GM18499 (cell line): ENCODE measurements at regions not wholly inside any gene's neighbourhood (a gene's known extent, or its start where the extent isn't known, plus 50 kb on each side); places are given as distances from the start of the nearest gene placed in this dataset.
"Not testable (repeated sequence)": the region's sequence is repeated elsewhere in the genome, so short reads cannot be mapped to it uniquely, and the experiment has no call there.

ENCODE experiments used
- ATAC-seq: cut with Tn5 transposase; IDR thresholded peaks from one replicate; pipeline ENCODE4 v1.9.1; 2021; ENCODE audit warnings: moderate number of reproducible peaks; ENCODE audit not compliant: insufficient read depth, unreplicated experiment

DNA sequence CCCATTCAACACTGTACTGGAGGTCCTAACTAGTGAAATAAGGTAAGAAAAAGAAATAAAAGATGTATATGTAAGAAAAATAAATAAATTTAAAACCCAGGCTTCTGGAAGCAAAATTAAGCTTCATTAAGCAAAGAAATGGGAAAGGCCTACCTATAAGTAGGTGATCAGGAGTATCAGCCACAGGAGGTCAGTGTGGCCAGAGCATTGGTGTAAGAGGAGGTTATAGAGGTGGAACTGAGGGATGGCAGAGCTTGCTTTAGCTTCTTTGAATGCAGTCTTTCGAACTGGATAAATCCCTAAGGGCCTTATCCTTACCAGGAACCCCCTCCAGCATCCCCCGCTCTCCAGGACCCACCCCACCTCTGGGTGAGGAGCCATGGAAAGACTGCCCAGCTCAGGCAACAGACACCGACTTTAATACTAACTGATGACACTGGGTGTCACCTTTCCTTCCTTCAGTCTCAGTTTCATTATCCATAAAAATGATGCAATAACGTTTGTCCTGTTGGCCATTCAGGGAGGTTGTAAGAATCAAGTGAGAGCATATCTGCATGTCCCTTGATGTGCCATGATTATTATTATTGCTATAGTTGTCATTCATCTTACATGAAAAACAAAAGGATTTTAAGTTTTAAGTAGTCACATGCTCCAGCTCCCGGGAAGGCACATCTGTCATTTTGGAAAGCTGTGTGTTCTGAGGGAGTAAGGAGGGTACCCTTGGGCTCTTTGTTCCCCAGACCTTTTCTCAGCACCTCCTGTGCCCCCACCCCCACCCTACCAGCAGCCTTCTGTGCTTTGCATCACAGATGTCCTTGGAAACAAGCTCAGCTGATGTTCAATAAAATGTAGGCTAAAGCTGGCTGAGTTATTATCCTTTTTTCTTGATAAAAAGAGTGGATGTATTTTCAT lies 50.8 kb upstream of the CTNNA1 start:
- no peak for ATAC-seq

DNA sequence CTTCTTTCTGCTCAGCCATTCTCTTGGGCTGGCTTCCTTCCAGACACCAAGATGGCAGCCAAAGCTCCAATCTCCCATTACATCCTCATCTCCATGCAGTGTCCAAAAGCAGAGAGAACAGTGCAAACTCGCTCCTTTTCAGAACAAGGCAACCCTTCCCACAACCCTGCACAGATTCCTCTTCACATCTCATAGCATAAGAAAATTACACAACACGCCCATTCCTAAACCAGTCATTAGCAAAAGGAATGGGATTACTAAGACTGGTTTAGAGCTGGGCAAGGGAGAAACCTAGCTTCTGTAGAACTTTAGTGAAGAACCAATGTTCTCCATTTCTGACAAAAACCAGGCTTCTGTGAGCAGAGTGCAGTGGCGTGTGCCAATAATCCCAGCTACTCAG lies 51.5 kb upstream of the CTNNA1 start:
- no peak for ATAC-seq

DNA sequence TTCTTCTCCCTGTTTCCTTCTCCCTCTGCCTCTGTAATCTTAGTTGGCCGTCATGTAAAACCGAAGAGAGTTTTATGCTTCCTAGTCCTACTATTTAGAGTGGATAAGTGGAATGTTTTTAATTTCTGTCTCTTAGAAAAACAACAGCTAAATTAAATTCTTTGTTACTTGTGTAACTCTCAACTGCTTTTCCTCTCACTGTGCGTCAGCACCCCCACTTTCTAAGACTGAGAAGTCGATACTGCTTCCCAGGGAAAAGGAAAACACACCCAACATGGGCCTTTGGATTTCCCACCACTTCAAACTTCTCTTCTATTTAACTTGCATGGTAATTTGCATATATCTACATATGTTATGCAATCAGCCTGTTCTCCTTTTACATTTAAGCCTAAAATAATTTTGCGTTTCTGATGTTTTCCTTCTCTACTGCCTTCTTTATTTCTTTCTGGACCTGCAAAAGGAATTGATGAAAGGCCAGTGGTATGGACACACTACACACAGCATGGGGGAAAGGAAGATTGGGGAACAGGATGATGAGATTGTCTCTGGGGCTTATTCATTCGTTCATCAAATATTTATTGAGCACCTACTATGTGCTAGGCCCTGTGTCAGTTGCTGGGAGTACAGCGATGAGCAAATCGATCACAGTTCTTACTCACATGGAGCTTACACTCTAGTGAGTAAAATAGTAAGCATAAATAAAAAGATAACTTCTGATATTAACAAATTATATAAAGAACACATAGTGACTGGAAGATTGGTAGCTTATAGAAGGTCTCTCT lies 52.5 kb upstream of the CTNNA1 start:
- ATAC-seq = no peak

DNA sequence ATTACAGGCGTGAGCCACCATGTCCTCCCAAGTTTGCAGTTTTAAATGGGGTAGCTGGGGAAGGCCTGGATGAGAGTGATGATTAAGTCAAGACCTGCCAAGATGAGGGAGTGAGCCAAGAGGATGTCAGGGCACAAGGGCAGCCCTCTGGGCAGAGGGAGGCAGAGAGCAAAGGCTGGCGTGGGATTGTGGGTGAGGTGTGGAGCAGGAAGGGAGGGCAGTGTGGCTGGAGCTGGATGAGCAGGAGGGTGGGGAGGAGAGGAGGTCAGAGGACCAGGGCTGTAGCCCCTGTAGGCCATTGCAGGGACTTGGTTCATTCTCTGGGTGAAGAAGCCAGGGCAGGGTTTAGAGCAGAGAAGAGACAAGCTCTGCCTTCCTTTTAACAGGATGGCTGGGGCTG lies 53.7 kb upstream of the CTNNA1 start:
- no peak for ATAC-seq

DNA sequence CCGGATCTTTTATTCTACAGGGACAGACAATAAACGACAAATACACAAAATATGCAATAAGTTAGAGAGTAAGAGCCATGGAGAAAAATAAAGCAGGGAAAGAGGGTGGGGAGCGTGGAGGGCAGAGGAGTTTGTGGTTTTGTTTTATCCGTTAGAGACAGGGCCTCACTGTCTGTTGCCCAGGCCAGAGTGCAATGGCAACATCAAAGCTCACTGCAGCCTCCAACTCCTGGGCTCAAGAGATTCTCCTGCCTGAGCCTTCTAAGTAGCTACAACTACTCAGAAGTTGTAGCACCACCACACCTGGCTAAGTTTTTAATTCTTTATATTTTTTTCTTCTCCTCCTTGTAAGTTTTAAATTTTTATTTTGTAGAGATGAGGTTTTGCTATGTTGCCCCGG lies 54.5 kb upstream of the CTNNA1 start:
- ATAC-seq = no peak

DNA sequence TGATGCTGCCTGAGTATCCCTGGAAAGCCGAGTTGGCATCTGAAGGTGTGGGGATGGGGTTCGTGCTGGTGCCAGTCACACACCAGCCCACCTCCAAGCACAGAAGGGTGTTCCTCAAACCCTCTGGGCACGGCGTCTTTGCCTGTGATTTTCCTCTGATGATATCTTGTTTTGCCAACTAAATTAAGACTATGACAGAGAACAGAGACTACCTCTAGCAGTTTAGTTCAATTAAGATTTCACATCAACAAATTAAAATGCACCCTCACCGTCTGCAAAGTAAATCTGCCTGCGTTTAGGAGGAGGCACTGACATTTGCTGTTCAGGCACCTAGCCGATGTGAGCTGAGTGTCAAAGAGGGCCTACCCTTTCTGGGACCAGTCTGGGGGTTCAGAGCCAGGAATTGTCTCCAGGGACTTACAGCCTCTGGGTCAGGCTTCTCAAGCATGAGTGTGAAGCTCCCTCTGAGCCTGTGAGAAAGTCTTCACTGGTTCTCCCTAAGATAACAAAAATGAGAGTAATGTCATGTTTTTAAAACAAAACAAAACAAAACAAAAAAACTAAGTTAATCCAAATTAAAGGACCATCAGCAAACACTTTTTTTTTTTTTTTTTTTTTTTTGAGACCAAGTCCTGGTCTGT lies 55.4 kb upstream of the CTNNA1 start:
- ATAC-seq = no peak

DNA sequence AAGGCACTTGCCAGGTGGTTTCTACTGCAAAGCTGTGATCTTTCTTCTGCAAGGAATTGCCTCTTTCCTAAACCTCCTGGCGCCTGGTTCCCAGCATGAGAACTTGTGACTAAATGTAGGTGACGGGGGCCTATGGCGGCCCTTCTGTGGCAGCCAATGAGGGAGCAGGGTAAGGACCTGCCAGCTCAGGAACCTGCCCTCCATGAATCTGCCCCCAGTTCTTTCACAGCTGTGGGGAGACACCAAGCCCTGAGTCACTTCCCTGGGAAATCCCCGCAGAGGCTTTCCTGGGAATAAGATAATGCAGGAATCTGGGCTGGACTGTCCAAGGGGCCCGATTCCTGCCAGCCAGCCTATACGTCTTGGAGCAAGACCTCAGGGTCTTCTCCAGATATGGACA lies 56.7 kb upstream of the CTNNA1 start:
- ATAC-seq = no peak

DNA sequence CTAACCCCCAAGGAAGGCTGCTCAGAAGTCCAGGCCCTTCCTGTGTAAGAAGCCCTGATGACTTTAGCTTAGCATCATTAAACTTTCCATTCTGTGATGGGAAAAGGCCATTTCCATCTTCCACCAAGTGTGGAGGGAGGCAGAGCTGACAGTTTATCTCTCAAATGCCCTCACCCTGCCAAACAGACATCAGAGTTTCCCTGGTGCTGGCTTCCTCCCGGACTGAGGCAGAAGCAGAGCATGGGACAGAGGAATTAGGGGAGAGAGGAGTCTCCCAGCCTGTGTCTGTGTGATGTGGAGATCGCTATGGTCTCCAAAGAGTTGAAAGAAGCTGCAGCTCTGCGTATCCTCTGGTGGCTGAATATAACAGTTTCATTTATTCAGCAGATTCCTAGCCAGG lies 57.4 kb upstream of the CTNNA1 start:
- no peak for ATAC-seq

DNA sequence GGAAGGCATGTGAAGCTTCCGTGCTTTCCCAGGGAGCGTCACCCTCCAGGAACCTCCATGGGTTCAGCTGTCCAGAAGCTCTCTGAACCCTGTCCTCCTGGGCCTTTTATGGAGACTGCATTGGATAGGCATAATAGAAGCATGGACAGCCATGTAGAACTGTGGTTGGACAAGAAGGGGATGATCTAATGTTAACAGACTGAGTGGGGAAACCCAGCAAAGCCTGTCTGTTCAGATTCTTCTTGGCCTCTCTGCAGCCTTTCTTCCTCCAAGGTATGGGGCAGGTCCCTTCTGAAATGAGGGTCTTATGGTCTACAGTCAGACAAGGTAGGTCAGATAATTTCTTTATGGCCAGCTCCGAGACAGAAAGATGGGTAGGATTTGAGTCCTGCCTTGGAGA lies 59.1 kb upstream of the CTNNA1 start:
- no peak for ATAC-seq

DNA sequence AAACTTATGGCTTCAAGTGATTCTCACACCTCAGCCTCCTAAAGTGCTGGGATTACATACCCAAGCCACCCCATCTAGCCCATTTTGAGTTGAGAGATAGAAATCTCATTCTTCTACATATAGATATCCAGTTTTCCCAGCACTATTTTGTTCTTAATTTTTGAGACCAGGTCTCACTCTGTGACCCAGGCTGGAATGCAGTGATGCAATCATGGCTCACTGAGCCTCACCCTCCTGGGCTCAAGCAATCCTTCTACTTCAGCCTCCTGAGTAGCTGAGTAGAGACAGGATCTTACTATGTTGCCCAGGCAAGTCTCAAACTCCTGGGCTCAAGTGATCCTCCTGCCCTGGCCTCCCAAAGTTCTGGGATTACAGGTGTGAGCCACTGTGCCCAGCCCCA lies 60.9 kb upstream of the CTNNA1 start:
- ATAC-seq = no peak

DNA sequence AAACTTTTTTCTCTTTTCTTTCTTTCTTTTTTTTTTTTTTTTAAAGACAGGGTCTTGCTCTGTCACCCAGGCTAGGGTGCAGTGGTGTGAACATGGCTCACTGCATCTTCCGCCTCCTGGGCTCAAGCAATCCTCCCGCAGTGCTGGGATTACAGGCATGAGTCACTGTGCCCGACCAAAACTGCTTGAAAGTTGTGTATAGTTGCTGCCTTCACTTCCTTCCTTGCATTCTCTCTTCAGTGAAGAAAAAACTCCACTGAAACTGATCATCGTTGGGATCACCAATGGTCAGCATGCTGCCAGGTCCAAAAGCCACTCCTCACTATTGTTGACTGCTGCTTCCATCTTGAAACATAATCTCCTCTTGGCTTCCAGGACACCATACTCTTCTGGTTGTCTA lies 66.6 kb upstream of the CTNNA1 start:
- ATAC-seq = no peak

DNA sequence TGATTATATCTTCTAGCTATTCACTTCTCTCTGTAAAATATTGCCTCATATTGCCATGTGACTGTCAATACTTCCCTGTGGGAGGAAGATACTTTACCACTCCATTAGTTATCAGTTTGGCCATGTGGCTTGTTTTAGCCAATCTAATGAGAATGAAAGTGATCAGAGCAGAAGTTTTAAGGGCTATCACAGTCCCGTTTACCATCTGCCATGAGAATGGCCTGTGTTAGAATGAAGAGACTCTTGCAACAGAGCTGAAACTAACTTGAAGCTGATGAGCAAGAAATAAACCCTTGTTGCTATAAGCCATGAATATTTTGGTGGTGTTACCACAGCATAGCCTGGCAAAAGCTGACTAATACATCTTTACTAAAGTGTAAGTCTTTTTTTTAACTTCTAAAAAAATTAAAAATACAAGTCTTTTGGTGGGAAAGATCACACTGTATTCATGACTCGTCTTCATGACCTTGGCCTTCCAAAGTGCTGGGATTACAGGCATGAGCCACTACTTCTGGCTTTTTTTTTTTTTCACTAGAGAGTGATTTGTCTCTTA lies 68.0 kb upstream of the CTNNA1 start:
- ATAC-seq = no peak

DNA sequence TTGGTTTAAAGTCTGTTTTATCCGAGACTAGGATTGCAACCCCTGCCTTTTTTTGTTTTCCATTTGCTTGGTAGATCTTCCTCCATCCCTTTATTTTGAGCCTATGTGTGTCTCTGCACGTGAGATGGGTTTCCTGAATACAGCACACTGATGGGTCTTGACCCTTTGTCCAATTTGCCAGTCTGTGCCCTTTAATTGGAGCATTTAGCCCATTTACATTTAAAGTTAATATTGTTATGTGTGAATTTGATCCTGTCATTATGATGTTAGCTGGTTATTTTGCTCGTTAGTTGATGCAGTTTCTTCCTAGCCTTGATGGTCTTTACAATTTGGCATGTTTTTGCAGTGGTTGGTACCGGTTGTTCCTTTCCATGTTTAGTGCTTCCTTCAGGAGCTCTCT lies 70.8 kb upstream of the CTNNA1 start:
- ATAC-seq = not testable (repeated sequence)

DNA sequence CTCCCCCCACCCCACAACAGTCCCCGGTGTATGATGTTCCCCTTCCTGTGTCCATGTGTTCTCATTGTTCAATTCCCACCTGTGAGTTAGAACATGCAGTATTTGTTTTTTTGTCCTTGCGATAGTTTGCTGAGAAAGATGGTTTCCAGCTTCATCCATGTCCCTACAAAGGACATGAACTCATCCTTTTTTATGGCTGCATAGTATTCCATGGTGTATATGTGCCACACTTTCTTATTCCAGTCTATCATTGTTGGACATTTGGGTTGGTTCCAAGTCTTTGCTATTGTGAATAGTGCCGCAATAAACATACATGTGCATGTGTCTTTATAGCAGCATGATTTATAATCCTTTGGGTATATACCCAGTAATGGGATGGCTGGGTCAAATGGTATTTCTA lies 74.4 kb upstream of the CTNNA1 start:
- ATAC-seq = not testable (repeated sequence)

DNA sequence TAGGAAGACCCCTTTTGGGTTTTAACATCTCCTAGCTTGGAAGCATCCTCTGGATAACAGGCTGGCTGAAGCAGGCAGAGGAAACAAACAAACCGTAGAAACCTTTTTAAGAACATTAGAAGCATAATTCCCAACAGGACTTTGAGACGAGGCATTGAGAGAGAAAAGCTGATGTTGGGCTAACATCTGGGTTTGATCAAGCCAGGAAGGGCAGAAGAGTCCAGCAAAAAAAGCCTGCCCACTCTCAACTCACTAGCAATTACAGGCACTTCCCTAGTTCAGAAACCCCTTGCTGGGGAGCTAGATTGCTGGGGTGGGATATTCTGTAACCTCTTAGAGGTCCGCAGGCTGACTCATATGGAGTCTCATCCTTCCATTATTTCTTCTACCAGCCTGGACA lies 75.4 kb upstream of the CTNNA1 start:
- ATAC-seq = no peak

DNA sequence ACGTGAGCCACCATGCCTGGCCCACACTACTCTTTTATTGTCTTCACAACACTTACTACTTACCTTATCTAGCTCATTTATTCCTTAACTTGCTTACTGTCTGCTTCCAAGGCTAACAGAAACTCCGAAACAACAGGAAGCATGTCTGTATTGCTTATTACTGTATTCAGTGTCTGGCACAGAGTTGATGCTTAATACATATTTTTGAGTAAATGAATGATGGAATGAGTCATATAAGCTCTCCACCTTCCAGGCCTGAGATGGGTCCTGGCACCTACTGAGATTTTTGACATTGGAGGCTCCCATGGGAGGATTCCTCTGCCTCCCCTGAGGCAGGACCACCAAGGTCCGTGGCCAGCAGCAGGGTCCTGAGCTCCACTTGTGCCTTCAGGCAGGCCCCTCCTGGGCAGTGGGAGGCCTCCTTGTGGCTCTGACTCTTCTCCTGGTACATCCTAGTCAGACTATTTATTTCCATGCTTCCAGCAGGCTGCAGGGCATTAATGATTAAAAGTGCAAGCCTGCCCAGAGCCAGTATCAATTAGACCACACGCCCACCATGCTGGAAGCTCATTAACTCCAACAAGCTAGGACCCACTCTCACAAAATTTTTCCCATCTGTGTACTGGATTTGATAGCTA lies 76.5 kb upstream of the CTNNA1 start:
- ATAC-seq = no peak

DNA sequence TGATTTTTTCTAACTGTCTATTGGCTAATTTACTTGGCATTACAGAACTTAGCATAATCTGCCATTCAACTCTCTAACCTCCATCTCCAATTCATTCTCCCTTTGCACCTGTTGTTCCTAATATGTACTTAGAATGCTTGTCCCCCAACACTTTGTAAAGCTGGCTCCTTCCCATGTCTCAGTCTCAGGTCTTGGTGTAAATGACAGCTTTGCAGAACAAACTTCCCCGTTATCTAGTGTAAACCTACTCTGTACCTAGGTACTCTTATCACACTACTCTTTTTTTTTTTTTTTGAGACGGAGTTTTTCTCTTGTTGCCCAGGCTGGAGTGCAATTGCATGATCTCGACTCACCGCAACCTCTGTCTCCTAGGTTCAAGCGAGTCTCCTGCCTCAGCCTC lies 77.2 kb upstream of the CTNNA1 start:
- no peak for ATAC-seq

DNA sequence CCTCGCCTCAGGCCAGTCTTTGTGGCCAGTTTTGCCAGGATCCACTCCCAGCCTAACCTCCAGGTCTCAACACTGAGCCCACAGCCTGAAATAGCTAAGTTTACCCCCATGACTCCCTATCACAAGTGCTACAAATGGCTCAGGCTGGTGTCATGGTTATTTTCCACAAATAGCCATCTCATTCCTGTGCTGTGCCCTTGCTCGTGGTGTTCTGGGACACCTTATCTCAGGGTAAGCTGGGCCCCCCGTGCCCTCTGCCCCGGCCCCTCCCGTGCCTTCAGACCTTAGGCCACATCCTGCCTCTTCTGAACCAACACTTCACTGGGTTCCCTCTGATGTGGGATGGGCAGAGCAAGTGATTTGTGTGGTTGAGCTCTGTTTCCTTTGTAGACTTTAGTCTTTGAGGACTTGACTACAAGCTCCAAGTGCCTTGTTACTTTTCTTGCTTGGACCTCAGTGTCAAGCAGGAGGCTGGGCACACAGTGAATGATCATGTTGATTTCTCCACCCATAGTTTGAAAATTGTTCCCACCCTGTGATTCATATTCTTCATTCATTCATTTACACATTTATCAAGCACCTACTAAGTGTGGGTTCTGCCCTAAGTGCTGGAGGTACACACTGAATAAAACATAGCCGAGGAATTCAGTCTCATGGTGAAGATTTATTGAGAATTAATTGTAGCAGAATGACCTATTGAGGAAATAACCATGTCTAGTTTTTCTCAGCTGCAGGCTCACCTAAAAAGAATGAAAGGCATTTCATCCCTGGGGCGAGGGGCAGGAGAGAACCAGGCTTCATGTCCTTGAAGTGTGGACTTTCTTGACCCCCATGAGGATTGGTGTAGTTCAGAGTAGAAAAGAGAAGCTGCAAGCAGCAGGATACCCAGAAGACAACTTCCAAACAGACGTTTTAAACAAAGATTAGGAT lies 84.5 kb upstream of the CTNNA1 start:
- ATAC-seq = no peak

DNA sequence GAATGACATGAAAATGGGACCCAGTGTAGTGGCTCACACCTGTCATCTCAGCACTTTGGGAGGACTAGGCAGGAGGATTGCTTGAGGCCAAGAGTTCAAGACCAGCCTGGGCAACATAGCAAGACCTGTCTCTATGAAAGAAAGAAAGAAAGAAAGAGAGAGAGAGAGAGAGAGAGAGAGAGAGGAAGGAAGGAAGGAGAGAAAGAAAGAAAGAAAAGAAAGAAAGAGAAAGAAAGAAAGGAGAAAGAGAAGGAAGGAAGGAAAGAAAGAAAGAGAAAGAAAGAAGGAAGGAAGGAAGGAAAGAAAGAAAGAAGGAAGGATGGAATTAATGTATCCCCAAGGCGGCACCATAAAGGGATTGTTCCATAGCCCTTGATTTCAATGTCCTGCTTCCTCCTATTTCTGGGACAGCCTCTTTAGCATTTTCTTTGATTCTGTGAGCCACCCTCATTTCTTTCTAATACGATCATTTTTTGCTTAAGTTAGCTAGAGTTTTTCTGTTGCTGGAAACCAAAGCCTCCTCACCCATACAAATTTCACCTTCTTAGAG lies 85.4 kb upstream of the CTNNA1 start:
- not testable (repeated sequence) for ATAC-seq
